IMR-90 (cell line): ENCODE measurements at regions not wholly inside any gene's neighbourhood (a gene's known extent, or its start where the extent isn't known, plus 50 kb on each side); places are given as distances from the start of the nearest gene placed in this dataset.

Experiments used
- ATAC-seq: fragments of 200-7000 bp; cut with Tn5 transposase; 2 replicates; pipeline ENCODE4 v1.9.1; 2020; ENCODE audit warnings: low read depth, mild to moderate bottlenecking, moderate library complexity
- BruUV-seq: library from RNA; stranded (reverse); fragments of 400-500 nt; replicated peaks from 2 replicates; lab custom pipeline; 2021; lab: Mats Ljungman, UMichigan
- CTCF ChIA-PET: fragments of 300-600 bp; formaldehyde crosslinking; extraction: SDS; loops from one replicate; lab custom pipeline; 2021; ENCODE audit warnings: antibody characterized with exemption; lab: Yijun Ruan, JAX
- POLR2A ChIA-PET: fragments of 300-600 bp; sonication (Branson Sonifier 250); formaldehyde crosslinking; loops from one replicate; lab custom pipeline; 2022; ENCODE audit warnings: antibody characterized with exemption; ENCODE audit not compliant: unreplicated experiment; lab: Charles Lee
- DNase-seq: peaks from one replicate; pipeline ENCODE4 v3.0.0; 2013
- H2AFZ ChIP-seq: replicated peaks from 2 replicates; pipeline ENCODE3; 2013; ENCODE audit warnings: low read length, mild to moderate bottlenecking; ENCODE audit not compliant: poor library complexity
- H2AK5ac ChIP-seq: 2 replicates; pipeline ENCODE4 v1.6.1; 2013; ENCODE audit warnings: low read depth, low read length, inconsistent platforms
- H2AK9ac ChIP-seq: replicated peaks from 2 replicates; pipeline ENCODE3; 2013; ENCODE audit warnings: mild to moderate bottlenecking, low read depth, low read length, moderate library complexity; ENCODE audit not compliant: poor library complexity
- H2BK120ac ChIP-seq: 2 replicates; pipeline ENCODE4 v1.6.1; 2013; ENCODE audit warnings: low read depth, low read length, inconsistent platforms
- H2BK15ac ChIP-seq: 3 replicates; pipeline ENCODE4 v1.6.1; 2013; ENCODE audit warnings: low read depth, low read length, inconsistent platforms
- H2BK20ac ChIP-seq: 2 replicates; pipeline ENCODE4 v1.6.1; 2013; ENCODE audit warnings: low read depth, mild to moderate bottlenecking, inconsistent platforms, low read length, moderate library complexity
- H2BK5ac ChIP-seq: 2 replicates; pipeline ENCODE4 v1.6.1; 2013; ENCODE audit warnings: mild to moderate bottlenecking, low read depth, low read length, inconsistent platforms; ENCODE audit not compliant: poor library complexity, severe bottlenecking
- H3K14ac ChIP-seq: replicated peaks from 2 replicates; pipeline ENCODE4 v1.6.1; 2013; ENCODE audit warnings: low read depth, low read length, inconsistent platforms
- H3K18ac ChIP-seq: 2 replicates; pipeline ENCODE4 v1.6.1; 2013; ENCODE audit warnings: low read depth, low read length, control low read depth
- H3K23ac ChIP-seq: 2 replicates; pipeline ENCODE4 v1.6.1; 2013; ENCODE audit warnings: low read depth, low read length, inconsistent platforms
- H3K27ac ChIP-seq: 2 replicates; pipeline ENCODE4 v1.5.1; 2013; ENCODE audit warnings: mild to moderate bottlenecking, control low read depth, low read length; ENCODE audit not compliant: insufficient read depth
- H3K27me3 ChIP-seq: 2 replicates; pipeline ENCODE4 v1.6.1; 2013; ENCODE audit warnings: low read length; ENCODE audit not compliant: control insufficient read depth, insufficient read depth
- H3K36me3 ChIP-seq: 2 replicates; pipeline ENCODE4 v1.6.1; 2013; ENCODE audit warnings: low read length, mixed read lengths; ENCODE audit not compliant: control insufficient read depth, insufficient read depth
- H3K4ac ChIP-seq: 2 replicates; pipeline ENCODE4 v1.6.1; 2013; ENCODE audit warnings: low read depth, low read length, inconsistent platforms
- H3K4me1 ChIP-seq: 2 replicates; pipeline ENCODE4 v1.6.1; 2013; ENCODE audit warnings: low read length, mixed read lengths; ENCODE audit not compliant: control insufficient read depth, insufficient read depth
- H3K4me2 ChIP-seq: 2 replicates; pipeline ENCODE4 v1.6.1; 2013; ENCODE audit warnings: low read depth, mild to moderate bottlenecking, control low read depth, low read length, moderate library complexity
- H3K4me3 ChIP-seq: 2 replicates; pipeline ENCODE4 v1.5.1; 2013; ENCODE audit warnings: low read depth, mild to moderate bottlenecking, control low read depth, low read length, moderate library complexity; ENCODE audit not compliant: insufficient read depth
- H3K56ac ChIP-seq: 2 replicates; pipeline ENCODE4 v1.6.1; 2013; ENCODE audit warnings: low read length, inconsistent platforms; ENCODE audit not compliant: insufficient read depth; ENCODE audit errors: extremely low read depth
- H3K79me1 ChIP-seq, 2 experiments: 2 replicates each; pipeline ENCODE4 v1.6.1; 2013; ENCODE audit warnings: low read length in 2 of 2, inconsistent platforms in 1 of 2, low read depth in 1 of 2
- H3K9ac ChIP-seq: 2 replicates; pipeline ENCODE4 v1.6.1; 2013; ENCODE audit warnings: low read depth, low read length, control low read depth
- H3K9me1 ChIP-seq: 2 replicates; pipeline ENCODE4 v1.6.1; 2013; ENCODE audit warnings: low read length, inconsistent platforms; ENCODE audit not compliant: insufficient read depth
- H3K9me3 ChIP-seq: 2 replicates; pipeline ENCODE4 v1.6.1; 2013; ENCODE audit warnings: low read length; ENCODE audit not compliant: control insufficient read depth, insufficient read depth
- H4K20me1 ChIP-seq: 2 replicates; pipeline ENCODE4 v1.6.1; 2013; ENCODE audit warnings: low read length, inconsistent platforms; ENCODE audit not compliant: insufficient read depth
- H4K5ac ChIP-seq: 2 replicates; pipeline ENCODE4 v1.6.1; 2013; ENCODE audit warnings: mild to moderate bottlenecking, low read depth, low read length, control low read depth
- H4K8ac ChIP-seq, 2 experiments: 2 replicates each; pipeline ENCODE4 v1.6.1; 2013; ENCODE audit warnings: low read depth in 2 of 2, low read length in 2 of 2, control low read depth in 1 of 2, inconsistent platforms in 1 of 2
- H4K91ac ChIP-seq: 2 replicates; pipeline ENCODE4 v1.6.1; 2013; ENCODE audit warnings: low read depth, low read length, inconsistent platforms; ENCODE audit not compliant: insufficient read depth
- FOS ChIP-seq: fragments of 150-350 bp; IDR thresholded peaks from 2 replicates; pipeline ENCODE4 v1.6.1; 2016; ENCODE audit warnings: low read depth, low read length
- RFX5 ChIP-seq: IDR thresholded peaks from 2 replicates; pipeline ENCODE4 v1.8.0; 2012; ENCODE audit warnings: low read depth, mild to moderate bottlenecking, low read length, moderate library complexity
- dilution Hi-C: fragments of 300-500 bp; cut with HindIII; formaldehyde crosslinking; loops from one replicate; pipeline ENCODE4 v1.14.3; 2018; ENCODE audit warnings: low sequenced_read_pairs; ENCODE audit not compliant: unreplicated experiment
- in situ Hi-C: fragments of 300-500 bp; cut with MboI; formaldehyde crosslinking; loops from 3 replicates; pipeline ENCODE4 v1.14.3; 2019; ENCODE audit warnings: low sequenced_read_pairs, inconsistent platforms, mixed read lengths
- intact Hi-C: fragments of 100-400 bp; cut with micrococcal nuclease; formaldehyde crosslinking; loops from 2 replicates; pipeline ENCODE4 v1.10.0; 2022
- TF ChIP-seq, protein P1 (sequence below): conservative IDR thresholded peaks from 2 replicates; pipeline ENCODE4 v1.5.1; 2012; ENCODE audit warnings: mild to moderate bottlenecking, low read depth, low read length, improper control_type of control experiment

DNA sequence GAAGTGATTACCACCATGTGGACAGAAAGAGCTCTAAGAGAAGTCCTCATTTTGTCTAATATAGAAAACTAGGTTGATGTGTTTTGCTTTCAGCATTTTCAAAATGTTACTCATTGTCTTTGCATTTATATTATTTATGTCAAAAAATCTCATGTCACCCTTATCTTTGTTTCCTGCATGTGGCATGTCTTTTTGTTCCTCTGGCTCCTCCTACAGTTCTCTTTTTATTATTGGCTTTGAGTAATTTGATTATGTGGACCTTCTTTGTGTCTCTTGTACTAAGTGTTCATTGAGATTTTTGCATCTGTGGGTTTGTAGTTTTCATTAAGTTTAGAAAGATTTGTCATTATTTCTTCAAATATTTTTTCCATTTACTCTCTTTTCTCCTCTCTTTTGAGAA lies 58.8 kb downstream of the GNG10 start:
- Histone ChIP-seq H2AFZ (no peak overlapping the region), H3K4me1 (no peaks in the 10 kb centered on the region; the same call in 1 of the 2 replicates), H3K27ac (no peak overlapping the region), H3K79me1 (no peaks in the 10 kb centered on the region), H3K9me1 (no peaks in the 10 kb centered on the region), H3K14ac (no peak overlapping the region), H2AK5ac (no peak overlapping the region), H3K9me3 (no peaks in the 10 kb centered on the region), H4K91ac (no peak overlapping the region), H3K4me3 (no peak overlapping the region), H2BK120ac (peak overlapping the region; percentile 20; the same call in 1 of the 2 replicates), H3K23ac (no peak overlapping the region), H4K20me1 (no peaks in the 10 kb centered on the region), H3K56ac (no peak overlapping the region), H3K9ac (no peak overlapping the region), H4K8ac (peak overlapping the region in 1 of 2 experiments; percentile 52; a peak in 2 of 4 replicates), H2BK15ac (no peak overlapping the region; the same call in 2 of the 3 replicates), H3K4ac (peak overlapping the region; percentile 19; the same call in 1 of the 2 replicates), H2AK9ac (no peak overlapping the region), H4K5ac (no peak overlapping the region), H3K18ac (peak overlapping the region; percentile 77; the same call in 1 of the 2 replicates), H2BK5ac (no peak overlapping the region), H3K27me3 (no peaks in the 10 kb centered on the region), H2BK20ac (no peak overlapping the region), H3K36me3 (no peaks in the 10 kb centered on the region), H3K4me2 (no peak overlapping the region)
- TF ChIP-seq FOS: no peak
- TF ChIP-seq, protein P1, sequence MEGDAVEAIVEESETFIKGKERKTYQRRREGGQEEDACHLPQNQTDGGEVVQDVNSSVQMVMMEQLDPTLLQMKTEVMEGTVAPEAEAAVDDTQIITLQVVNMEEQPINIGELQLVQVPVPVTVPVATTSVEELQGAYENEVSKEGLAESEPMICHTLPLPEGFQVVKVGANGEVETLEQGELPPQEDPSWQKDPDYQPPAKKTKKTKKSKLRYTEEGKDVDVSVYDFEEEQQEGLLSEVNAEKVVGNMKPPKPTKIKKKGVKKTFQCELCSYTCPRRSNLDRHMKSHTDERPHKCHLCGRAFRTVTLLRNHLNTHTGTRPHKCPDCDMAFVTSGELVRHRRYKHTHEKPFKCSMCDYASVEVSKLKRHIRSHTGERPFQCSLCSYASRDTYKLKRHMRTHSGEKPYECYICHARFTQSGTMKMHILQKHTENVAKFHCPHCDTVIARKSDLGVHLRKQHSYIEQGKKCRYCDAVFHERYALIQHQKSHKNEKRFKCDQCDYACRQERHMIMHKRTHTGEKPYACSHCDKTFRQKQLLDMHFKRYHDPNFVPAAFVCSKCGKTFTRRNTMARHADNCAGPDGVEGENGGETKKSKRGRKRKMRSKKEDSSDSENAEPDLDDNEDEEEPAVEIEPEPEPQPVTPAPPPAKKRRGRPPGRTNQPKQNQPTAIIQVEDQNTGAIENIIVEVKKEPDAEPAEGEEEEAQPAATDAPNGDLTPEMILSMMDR: peak; percentile 17; the same call in 1 of the 2 replicates
- no peak for TF ChIP-seq RFX5
- ChIA-PET CTCF (no interaction called here), POLR2A (no interaction called here)
- DNase-seq (peak; percentile 7), ATAC-seq (peak; percentile 51)
- in situ Hi-C loops (no loop called here), dilution Hi-C loops (no loop called here), intact Hi-C loops (no loop called here)
- BruUV-seq: no TSS peak
